ENCODE measurements at regions not wholly inside any gene's neighbourhood (a gene's known extent, or its start where the extent isn't known, plus 50 kb on each side); places are given as distances from the start of the nearest gene placed in this dataset.
A peak's percentile ranks its signal among the peaks of the same experiment; 100 is the strongest.

DNA sequence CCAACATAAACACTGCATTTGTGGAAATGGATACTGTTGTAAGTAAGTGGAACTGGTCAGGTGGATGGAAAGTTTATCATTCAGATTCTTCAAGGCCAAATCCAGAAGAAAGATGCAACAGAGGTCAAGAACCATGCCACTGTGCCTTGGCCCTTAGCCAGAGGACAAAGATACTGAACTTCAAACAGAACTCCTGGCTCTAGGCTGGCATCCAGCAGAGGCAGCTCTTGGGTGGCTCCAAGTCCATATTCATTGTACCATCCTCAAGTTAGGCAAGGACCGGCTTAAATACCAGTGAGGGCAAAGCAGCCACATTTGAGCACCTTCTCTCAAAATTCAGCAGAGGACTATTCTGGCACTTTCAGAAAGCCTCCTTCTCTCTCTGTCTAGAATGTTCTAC is 53.2 kb downstream of the DNAAF9 start:
- DNase-seq, result no peak

DNA sequence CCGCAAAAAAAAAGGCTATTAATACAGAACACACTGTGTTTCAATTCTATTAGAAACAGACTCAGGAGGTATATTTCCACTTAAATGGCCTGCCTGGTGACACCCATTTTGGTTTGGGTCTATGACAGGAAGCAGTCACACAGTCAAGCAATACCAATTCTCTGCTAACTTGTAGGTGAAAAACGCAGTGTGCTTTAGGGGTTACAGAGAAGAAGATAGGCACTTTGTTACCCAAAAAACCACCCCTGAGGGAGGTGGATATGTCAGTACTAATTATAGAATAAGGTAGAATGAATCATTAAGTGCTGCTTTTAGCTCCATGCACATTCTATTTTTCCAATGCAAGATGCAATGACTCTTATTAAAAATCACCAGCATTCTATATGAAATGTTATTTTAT is 53.8 kb downstream of the DNAAF9 start:
- DNase-seq, result no peak

- DNase-seq, result no peak
Observed at GRCh38 chr20:3352202-3352601, 55.3 kb downstream of the DNAAF9 start.

DNA sequence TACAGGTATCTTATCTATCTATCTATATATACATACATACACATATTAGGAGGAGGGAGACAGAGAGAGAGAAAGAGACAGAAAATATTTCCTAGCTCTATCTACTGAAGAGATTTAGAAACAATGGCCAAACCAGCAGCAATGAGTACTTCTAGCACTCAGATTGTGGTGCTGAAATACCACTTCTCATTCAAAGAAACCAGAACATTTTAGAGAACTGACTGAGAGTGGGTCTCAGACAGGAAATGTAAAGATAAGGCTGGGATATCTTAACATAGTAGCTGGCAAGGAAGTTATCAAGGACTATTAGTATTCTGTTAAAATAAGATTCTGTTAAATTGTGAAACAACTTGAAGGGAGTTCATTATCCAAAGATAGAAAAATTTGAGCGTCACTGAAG is 57.0 kb downstream of the DNAAF9 start:
- DNase-seq, result no peak

DNA sequence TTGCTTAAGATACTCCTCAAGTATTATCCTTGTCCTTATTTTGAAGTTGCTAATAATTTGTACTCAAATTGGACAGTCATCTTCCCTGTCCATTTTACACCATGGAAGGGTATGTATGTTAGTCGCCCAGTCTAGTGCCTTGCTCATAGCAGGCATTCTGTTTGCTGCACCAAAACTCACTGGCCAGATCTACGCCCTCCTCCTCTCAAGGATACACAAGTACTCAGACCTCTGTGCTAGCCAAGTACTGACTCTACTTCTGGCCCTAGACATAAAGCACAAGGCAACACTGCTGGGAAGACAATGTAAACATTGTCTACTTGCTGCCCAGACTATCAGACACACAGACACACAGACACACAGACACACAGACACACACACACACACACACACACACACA is 57.7 kb downstream of the DNAAF9 start:
- no peak for DNase-seq

- DNase-seq, result no peak
Observed at GRCh38 chr20:3342766-3343165, 64.7 kb downstream of the DNAAF9 start.

DNA sequence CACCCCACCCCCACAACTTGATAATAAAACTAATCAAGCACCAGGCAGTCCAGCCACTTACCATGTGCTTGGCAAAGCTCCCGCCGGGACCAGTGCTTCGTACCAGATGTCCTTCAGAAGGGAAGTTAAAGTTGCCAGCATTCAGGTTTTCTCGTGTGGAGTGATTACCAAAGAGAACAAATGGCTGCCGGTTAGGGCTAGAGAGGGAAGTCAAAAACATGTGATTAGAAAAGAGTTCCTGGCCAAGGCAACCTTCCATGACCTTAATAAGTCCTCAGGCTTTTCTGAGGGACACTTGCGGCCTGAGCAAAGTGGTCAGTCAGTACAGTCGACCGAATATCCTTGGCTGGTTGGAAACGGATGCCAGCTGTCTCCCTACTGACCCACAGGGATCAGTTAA is 67.0 kb downstream of the DNAAF9 start:
- DNase-seq, result no peak

DNA sequence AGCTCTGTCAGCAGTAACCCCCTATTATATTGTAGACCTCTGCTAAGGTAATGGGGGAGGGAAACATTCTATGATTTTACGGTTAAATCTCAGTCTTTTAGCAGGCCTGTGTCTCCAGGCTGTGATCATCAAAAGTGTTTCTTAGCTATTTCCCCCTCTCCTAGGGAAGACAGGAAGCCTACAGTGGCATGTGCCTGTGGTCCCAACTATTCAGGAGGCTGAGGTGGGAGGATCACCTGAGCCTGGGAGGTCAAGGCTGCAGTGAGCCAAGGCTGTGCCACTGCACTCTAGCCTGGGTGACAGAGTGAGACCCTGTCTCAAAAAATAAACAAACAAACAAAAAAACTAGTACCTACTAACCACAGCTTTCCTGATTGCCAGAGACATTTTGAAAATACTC is 67.9 kb downstream of the DNAAF9 start:
- DNase-seq, result no peak

- DNase-seq, result no peak
Observed at GRCh38 chr20:3339076-3339475, 68.4 kb downstream of the DNAAF9 start.

DNA sequence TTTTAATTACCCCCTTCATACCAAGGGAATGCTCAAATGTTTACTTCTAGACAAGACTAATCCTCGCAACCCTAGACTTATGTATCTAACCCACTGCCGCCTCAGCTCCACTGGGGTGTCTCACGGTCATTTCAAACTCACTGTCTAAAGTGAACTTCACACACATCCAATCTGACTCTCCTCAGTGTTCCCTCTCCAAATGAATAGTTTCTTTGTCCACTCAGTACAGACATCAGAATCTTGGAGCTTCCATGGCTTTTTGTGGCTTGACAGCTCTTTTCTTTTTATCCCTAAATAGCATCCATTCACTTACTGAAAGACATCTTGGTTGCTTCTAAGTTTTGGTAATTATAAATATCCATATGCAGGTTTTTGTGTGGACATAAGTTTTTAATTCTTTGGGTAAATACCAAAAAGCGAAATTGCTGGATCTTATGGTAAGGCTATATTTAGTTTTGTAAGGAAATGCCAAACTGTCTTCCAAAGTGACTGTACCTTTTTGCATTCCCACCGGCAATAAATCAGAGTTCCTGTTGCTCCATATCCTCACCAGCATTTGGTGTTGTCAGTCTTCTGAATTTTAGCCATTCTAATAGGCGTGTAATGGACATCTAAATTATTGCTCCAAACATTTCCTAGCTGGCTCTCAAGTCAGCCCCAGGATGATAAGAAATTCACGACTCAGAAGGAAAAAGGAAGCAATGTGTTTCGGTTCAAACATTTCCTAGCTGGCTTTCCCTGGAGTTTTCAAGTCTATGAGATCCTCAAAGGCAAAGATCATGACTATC is 73.1 kb downstream of the DNAAF9 start:
- DNase-seq, result no peak

GRCh38 chr20:3330046-3330741 is 77.3 kb downstream of the DNAAF9 start:
- peak; percentile 7 for DNase-seq

DNA sequence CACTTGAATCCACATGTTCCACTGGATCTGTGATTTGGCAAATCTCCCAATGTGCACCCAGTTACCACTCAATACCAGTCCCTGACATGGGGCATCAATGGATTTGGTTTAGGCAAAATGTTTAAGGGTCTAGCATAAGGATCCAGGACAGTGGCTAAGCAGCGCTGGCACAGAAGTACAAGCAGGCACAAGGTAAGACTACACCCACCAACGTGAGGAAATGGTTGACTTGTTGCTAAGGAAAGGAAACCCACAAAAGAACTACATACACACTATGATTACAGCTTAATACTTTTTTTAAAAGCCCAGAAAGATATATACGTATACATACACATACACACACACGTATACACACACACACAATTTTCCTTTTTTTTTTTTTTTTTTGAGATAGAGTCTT is 79.0 kb downstream of the DNAAF9 start:
- DNase-seq, result peak; percentile 28

DNA sequence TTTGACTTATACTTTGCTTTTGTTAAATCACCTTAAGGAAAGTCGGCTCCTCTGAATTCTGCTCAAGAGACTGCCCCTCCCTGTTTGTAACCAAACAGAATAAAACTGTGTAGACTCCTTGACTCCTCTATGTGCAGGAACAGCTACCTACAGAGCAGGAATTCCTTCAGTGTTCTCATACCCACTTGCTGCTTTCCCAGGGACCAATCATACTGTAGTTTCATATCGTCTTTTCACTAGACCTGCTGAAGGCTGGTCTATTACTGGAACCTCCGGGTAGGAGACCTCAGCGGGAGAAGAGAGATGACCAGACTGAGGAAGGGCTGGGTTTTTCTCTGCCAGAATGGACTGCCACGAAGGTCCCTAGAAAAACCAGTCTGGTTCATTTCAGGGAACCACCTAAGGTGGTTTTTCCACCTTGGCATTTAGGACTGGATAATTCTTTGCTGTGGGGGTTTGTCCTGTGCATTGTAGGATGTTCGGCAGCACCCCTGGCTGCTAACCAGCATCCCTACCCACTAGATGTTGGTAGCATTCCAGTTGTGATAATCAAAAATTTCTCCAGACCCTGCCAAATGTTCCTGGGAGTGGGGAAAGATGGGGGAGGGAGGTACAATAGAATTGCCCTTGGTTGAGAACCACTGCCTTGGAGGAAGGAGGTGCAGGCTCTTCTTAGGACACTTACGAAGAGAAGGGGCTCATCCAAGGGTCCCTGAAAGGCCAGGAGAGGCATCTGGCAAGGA is 80.5 kb downstream of the DNAAF9 start:
- DNase-seq, result no peak

GRCh38 chr20:3325864-3326263 is 81.6 kb downstream of the DNAAF9 start:
- DNase-seq, result no peak

DNA sequence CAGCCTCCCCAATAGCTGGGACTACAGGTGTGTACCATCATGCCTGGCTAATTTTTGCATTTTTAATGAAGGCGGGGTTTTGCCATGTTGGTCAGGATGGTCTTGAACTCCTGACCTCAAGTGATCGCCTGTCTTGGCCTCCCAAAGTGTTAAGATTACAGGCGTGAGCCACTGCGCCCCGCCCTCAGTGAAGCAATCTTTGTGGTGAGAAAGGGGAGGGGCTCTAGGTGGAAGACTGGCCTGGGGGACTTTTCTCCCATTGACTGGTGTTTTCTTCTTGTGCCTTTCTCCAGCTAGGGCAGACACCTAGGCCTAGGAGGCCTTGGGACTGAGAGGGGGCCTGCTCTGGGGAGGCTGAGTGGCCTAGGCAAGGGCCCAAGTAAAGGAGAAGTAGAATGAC is 84.1 kb downstream of the DNAAF9 start:
- DNase-seq, result peak; percentile 1

DNA sequence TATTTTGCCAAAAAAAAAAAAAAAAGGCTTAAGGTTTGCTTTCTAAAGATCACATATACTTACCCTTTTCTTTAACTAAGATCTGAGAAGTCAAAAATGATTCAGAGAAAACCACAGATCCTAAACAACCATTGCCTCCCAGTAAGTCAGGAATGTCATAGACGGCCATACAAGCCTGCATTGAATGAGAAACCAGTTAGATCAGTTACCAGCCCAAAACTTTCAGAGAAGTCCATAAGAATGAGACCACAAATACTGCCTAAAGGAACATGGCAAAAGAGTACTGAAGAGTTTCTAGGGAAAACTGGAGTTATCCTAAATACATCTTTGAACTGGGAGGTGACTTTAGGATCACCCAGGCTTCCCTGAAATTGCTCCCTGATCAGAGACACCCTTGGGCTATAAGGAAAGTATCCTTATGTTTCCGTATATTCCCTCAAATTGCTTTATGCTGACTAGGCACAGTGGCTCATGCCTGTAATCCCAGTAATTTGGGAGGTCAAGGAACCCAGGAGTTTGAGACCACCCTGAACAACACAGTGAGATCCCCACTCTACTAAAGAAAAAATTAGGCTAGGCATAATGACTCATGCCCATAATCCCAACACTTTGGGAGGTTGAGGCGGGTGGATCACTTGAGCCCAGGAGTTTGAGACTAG is 79.4 kb upstream of the SLC4A11 start:
- DNase-seq, result no peak

- DNase-seq, result no peak
Observed at GRCh38 chr20:3316136-3316535, 77.1 kb upstream of the SLC4A11 start.

DNA sequence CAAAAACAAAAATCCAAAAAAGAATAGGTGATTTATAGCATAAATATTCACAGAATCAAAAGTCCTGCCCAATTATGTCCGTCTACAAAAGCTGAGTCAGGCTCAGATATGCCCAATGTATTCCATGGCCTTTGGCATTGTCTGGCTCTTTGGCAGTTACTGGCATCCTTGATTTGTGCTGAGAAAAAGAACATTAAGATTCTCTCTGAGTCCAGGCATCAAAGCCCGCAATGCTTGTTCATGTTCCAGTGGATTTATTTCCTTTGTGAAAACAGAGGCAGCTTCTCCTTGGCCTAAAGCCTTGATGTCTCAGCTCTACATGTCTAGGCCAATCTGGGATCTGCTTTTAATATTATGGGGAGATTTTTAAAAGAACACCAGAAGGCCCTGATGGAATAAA is 76.1 kb upstream of the SLC4A11 start:
- no peak for DNase-seq

DNA sequence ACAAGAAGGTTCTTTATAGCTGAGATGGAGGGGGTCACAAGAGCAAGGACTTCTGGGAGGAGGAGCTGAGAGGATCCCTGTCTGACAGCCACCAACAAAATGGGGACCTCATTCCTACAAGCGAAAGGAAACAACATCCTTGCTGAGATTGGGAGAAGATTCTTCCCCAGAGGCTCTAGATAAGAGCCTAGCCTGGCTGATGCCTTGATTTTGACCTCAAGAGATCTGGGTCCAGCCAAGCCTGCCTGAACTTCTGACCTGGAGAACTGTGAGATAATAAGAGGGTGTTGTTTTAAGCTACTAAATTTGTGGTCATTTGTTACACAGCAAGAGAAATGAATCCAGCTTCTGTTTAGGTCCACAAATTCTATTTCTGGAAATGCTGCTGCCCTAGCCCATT is 75.4 kb upstream of the SLC4A11 start:
- DNase-seq, result no peak

DNA sequence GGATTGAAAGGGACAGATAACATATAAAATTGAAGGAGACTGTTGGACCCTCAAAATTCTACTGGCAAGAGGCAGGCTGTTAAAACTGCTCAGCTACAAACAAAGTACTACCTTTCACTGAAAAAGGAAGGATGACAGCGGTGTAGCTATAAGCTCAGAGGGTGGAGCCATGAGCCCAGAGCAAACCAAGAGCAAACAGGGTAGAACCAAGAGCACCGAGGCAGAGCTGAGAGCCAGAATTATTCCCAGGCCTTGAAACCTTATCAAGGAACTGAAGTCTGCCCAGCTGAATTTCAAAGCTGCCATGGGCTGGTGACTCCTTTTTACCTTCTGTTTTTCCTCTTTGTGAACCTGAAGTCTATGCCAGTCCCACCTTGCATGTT is 74.7 kb upstream of the SLC4A11 start:
- no peak for DNase-seq

- no peak for DNase-seq
Observed at GRCh38 chr20:3312940-3313682, 74.1 kb upstream of the SLC4A11 start.

DNA sequence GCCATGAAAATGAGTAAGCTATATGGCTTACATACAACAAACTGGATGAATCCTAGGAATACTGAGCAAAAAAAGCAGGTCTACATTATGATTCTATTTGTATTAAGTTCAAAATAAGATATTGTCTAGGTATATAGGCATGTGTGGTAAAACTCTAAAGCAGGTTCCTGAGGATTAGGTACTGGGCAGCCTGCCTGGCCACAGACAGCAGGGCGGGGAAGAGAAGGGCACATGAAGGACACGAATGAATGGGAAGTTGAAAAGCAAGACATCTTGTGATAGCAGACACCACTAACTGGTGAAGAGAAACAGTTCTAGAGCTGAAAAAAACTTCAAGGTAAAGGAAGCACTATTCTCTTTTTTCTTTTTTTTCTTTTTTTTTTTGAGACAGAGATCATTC is 72.6 kb upstream of the SLC4A11 start:
- DNase-seq, result no peak

- no peak for DNase-seq
Observed at GRCh38 chr20:3309226-3309625, 70.2 kb upstream of the SLC4A11 start.
